Loucy (cell line): ENCODE measurements at regions not wholly inside any gene's neighbourhood (a gene's known extent, or its start where the extent isn't known, plus 50 kb on each side); places are given as distances from the start of the nearest gene placed in this dataset.

Experiments used
- H2AFZ ChIP-seq: fragments of 200-600 bp; sonication (generic); 2 replicates; pipeline ENCODE4 v1.6.0; 2016; ENCODE audit warnings: antibody characterized with exemption, mild to moderate bottlenecking, low read length, moderate library complexity
- H3F3A ChIP-seq: fragments of 200-600 bp; 2 replicates; pipeline ENCODE4 v1.6.0; 2016; ENCODE audit warnings: antibody characterized with exemption, low read depth, mild to moderate bottlenecking
- H3K27me3 ChIP-seq: fragments of 200-600 bp; sonication (generic); 2 replicates; pipeline ENCODE4 v1.6.1; 2014; ENCODE audit warnings: low read length, mild to moderate bottlenecking; ENCODE audit not compliant: insufficient read depth, poor library complexity, severe bottlenecking
- H3K36me3 ChIP-seq: fragments of 200-600 bp; sonication (generic); 2 replicates; pipeline ENCODE4 v1.6.1; 2016; ENCODE audit warnings: low read length; ENCODE audit not compliant: insufficient read depth
- H3K4me1 ChIP-seq: fragments of 200-600 bp; sonication (generic); 2 replicates; pipeline ENCODE4 v1.5.1; 2014; ENCODE audit warnings: low read length, mild to moderate bottlenecking; ENCODE audit not compliant: insufficient read depth, poor library complexity, severe bottlenecking
- H3K4me2 ChIP-seq: fragments of 200-600 bp; sonication (generic); 2 replicates; pipeline ENCODE4 v1.6.0; 2014; ENCODE audit warnings: antibody characterized with exemption, low read length, low read depth, mild to moderate bottlenecking; ENCODE audit not compliant: poor library complexity, severe bottlenecking
- H3K4me3 ChIP-seq: fragments of 200-600 bp; sonication (generic); 2 replicates; pipeline ENCODE4 v1.5.1; 2014; ENCODE audit warnings: low read length, mild to moderate bottlenecking, mixed read lengths; ENCODE audit not compliant: poor library complexity, severe bottlenecking
- H3K79me2 ChIP-seq: fragments of 200-600 bp; sonication (generic); 2 replicates; pipeline ENCODE4 v1.6.1; 2014; ENCODE audit warnings: low read length; ENCODE audit not compliant: insufficient read depth
- H3K9ac ChIP-seq: fragments of 200-600 bp; sonication (generic); 2 replicates; pipeline ENCODE4 v1.6.0; 2014; ENCODE audit warnings: mild to moderate bottlenecking, low read depth, low read length, moderate library complexity; ENCODE audit not compliant: poor library complexity, severe bottlenecking
- H3K9me2 ChIP-seq: fragments of 200-600 bp; sonication (generic); replicated peaks from 2 replicates; pipeline ENCODE4 v1.6.1; 2016; ENCODE audit warnings: low read depth, low read length, mixed read lengths
- H3K9me3 ChIP-seq: fragments of 200-600 bp; sonication (generic); 2 replicates; pipeline ENCODE4 v1.6.1; 2014; ENCODE audit warnings: mild to moderate bottlenecking, antibody characterized with exemption, low read length, low read depth; ENCODE audit not compliant: insufficient read depth
- H4K20me1 ChIP-seq: fragments of 200-600 bp; sonication (generic); 2 replicates; pipeline ENCODE4 v1.6.0; 2014; ENCODE audit warnings: antibody characterized with exemption, low read length, mild to moderate bottlenecking; ENCODE audit not compliant: insufficient read depth, poor library complexity, severe bottlenecking
- CTCF ChIP-seq: fragments of 200-600 bp; sonication (generic); conservative IDR thresholded peaks from 2 replicates; pipeline ENCODE4 v1.5.1; 2014; ENCODE audit warnings: mild to moderate bottlenecking, antibody characterized with exemption, low read length
- EZH2phosphoT487 ChIP-seq: fragments of 200-600 bp; IDR thresholded peaks from 2 replicates; pipeline ENCODE4 v1.6.1; 2018; ENCODE audit warnings: antibody characterized with exemption, mild to moderate bottlenecking, moderate library complexity, borderline replicate concordance

- no peaks in the 10 kb centered on the region for H3K27me3 ChIP-seq
- no peak overlapping the region for H3K9ac ChIP-seq
- H3K79me2 ChIP-seq = no peaks in the 10 kb centered on the region
- H3K36me3 ChIP-seq = no peaks in the 10 kb centered on the region
- no peaks in the 10 kb centered on the region for H3F3A ChIP-seq
- H3K4me2 ChIP-seq = no peak overlapping the region
- no peak overlapping the region for H3K4me3 ChIP-seq
- no peaks in the 10 kb centered on the region for H3K4me1 ChIP-seq
- no peak overlapping the region for H2AFZ ChIP-seq
- no peaks in the 10 kb centered on the region for H3K9me2 ChIP-seq
- no peaks in the 10 kb centered on the region for H3K9me3 ChIP-seq
- TF ChIP-seq CTCF (no peak), EZH2phosphoT487 (no peak)
- no peaks in the 10 kb centered on the region for H4K20me1 ChIP-seq
These were observed 120.1 kb upstream of the POC5 start for GRCh38 chr5:75837258-75837841.

- no peaks in the 10 kb centered on the region for H3F3A ChIP-seq
- H3K36me3 ChIP-seq = no peaks in the 10 kb centered on the region
- no peaks in the 10 kb centered on the region for H3K9me3 ChIP-seq
- H3K4me3 ChIP-seq = no peak overlapping the region
- no peak overlapping the region for H3K9ac ChIP-seq
- no peak overlapping the region for H3K4me2 ChIP-seq
- H4K20me1 ChIP-seq = no peaks in the 10 kb centered on the region
- H3K27me3 ChIP-seq = no peaks in the 10 kb centered on the region
- no peak overlapping the region for H2AFZ ChIP-seq
- TF ChIP-seq CTCF (no peak), EZH2phosphoT487 (no peak)
- no peaks in the 10 kb centered on the region for H3K4me1 ChIP-seq
- H3K79me2 ChIP-seq = no peaks in the 10 kb centered on the region
- H3K9me2 ChIP-seq = no peaks in the 10 kb centered on the region
These were observed 114.3 kb upstream of the POC5 start for GRCh38 chr5:75831561-75831960.

GRCh38 chr5:75828029-75828428 lies 110.8 kb upstream of the POC5 start:
- no peak overlapping the region for H2AFZ ChIP-seq
- no peaks in the 10 kb centered on the region for H3K4me1 ChIP-seq
- H3K79me2 ChIP-seq = no peaks in the 10 kb centered on the region
- no peaks in the 10 kb centered on the region for H4K20me1 ChIP-seq
- no peaks in the 10 kb centered on the region for H3F3A ChIP-seq
- H3K27me3 ChIP-seq = no peaks in the 10 kb centered on the region
- H3K9ac ChIP-seq = no peak overlapping the region
- TF ChIP-seq CTCF (no peak), EZH2phosphoT487 (no peak)
- H3K4me2 ChIP-seq = no peak overlapping the region
- no peaks in the 10 kb centered on the region for H3K9me3 ChIP-seq
- no peak overlapping the region for H3K4me3 ChIP-seq
- H3K36me3 ChIP-seq = no peaks in the 10 kb centered on the region
- H3K9me2 ChIP-seq = no peaks in the 10 kb centered on the region
